GM12874 (cell line): ENCODE measurements at regions not wholly inside any gene's neighbourhood (a gene's known extent, or its start where the extent isn't known, plus 50 kb on each side); places are given as distances from the start of the nearest gene placed in this dataset.

Source experiments
- TF ChIP-seq, protein P1 (sequence below): IDR thresholded peaks from 2 replicates; pipeline ENCODE4 v1.5.1; 2011; ENCODE audit warnings: low read depth, mild to moderate bottlenecking, control low read depth, low read length, moderate library complexity; ENCODE audit not compliant: insufficient read depth

DNA sequence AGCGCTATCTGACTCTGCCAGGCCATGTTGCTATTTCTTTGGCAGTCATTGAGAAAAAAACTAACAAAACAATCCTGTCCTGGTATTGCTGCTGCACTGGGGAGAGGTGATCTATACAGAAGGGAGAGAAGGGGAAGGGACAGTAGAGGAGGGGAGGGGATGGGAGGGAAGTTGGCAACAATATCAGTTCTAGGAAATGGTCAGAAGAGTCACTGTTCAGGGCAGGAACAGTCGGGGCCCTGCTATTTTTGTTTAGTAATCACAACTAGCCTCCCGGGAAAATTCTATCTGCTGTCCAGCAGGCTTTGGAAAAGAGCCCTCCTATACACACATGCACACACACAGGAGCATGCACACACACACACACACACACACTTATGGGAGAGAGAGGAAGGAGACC, 142.3 kb upstream of the CARMIL1 start:
- TF ChIP-seq, protein P1, sequence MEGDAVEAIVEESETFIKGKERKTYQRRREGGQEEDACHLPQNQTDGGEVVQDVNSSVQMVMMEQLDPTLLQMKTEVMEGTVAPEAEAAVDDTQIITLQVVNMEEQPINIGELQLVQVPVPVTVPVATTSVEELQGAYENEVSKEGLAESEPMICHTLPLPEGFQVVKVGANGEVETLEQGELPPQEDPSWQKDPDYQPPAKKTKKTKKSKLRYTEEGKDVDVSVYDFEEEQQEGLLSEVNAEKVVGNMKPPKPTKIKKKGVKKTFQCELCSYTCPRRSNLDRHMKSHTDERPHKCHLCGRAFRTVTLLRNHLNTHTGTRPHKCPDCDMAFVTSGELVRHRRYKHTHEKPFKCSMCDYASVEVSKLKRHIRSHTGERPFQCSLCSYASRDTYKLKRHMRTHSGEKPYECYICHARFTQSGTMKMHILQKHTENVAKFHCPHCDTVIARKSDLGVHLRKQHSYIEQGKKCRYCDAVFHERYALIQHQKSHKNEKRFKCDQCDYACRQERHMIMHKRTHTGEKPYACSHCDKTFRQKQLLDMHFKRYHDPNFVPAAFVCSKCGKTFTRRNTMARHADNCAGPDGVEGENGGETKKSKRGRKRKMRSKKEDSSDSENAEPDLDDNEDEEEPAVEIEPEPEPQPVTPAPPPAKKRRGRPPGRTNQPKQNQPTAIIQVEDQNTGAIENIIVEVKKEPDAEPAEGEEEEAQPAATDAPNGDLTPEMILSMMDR, result no peak

DNA sequence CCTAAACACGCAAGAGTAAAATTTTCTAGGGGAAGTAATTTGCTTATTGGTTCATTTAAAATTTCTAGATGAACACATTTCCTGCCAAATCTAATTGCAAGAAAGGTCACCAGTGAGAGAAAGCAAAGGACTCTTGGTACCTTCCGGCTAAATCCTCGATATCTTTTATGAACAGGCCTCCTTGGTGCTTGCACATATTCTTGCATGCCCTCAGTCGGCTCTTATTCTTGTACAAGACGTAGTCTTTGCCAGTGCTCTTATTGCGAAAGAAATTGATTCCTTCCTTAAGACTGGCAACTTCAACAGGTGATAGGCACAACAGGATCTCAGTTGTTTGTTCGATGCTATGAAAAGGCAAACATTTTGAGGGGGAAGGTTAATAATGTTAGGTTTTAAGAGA, 141.7 kb upstream of the CARMIL1 start:
- TF ChIP-seq, protein P1, result no peak

DNA sequence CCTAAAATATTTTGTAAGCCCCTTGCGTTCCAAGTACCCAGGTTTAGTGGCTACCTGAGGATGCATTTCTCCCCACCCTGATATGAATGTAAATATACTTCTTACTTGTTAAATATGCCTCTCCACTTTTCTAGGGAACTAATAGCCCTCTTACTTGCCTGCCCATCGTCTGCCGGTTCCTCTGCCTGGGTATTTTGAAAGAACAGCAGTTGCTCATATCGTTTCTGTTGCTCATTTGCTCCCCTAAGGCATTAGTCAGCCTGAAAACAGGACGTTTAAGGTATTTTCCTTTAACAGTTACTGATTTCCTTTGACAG, 141.3 kb upstream of the CARMIL1 start:
- TF ChIP-seq, protein P1, result no peak

DNA sequence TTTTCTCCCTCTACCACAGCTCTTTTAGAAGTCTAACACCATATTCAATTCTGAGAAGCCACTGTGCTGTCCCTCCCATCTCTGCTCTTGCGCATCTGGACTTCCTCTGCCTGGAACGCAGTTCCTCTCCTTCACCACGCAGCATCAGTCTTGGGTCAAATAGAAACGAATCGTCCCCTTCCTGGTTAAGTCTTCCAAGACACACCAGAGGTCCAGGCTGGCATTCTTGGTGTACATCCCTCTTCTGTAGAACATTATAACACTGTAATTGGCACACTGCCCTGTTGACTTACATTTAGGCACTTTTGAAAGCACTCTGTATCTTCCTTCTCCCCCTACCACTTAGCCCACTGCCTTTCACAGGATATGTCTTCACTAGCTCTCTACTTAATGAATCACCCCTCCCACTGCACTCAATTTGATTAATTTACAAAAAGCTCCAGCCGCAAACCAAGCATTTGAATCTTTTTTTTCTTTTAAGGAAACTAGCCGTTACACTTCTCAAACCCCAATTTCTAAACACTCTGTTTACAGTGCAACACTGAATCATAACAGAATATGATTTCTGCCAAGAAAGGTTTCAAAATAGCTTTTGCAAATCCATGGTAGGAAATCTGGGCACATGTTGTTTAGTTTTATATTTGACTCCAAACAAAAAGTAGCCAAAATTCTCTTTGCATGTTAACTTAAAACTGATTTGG, 140.8 kb upstream of the CARMIL1 start:
- TF ChIP-seq, protein P1, result no peak

DNA sequence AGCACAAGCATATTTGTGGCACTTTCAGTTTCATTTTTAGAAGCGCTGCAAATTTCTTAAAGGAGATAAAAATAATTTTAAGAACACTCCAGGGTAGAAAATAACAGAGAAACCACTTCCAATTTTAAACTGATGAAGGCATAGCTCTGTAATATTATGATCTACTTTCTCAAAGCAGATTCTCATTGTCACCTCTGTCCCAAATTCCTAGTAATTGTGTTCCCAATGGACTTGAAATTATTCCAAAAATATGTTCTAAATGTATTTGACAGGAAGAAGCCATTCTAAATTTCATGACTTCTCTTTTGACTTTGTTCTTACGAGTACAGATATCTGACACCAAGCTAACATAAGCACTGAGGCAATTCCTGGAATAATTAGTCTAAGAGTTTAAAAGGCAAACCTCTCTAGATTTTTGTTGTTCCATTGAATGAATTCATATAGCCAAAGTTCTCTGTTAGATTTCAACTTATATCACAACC, 140.2 kb upstream of the CARMIL1 start:
- TF ChIP-seq, protein P1, result no peak

DNA sequence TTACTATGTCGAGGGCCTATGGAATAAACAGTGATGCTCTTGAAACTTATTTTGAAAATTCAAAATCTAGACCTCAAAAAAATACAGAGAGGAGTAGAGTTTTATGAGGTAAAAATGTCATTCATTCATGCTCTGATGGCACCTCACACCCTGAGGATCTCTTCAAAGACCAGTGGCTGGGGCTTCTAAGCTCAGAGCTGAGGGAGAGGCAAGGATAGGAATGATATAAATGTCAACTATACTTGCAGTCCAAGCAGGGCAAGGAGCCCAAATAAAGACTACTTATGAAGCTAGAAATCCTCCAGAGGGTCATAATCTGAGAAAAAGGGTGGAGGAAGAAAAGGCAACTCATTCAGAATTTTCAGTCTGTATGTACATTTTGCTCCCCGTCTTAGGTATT, 136.7 kb upstream of the CARMIL1 start:
- TF ChIP-seq, protein P1, result no peak

DNA sequence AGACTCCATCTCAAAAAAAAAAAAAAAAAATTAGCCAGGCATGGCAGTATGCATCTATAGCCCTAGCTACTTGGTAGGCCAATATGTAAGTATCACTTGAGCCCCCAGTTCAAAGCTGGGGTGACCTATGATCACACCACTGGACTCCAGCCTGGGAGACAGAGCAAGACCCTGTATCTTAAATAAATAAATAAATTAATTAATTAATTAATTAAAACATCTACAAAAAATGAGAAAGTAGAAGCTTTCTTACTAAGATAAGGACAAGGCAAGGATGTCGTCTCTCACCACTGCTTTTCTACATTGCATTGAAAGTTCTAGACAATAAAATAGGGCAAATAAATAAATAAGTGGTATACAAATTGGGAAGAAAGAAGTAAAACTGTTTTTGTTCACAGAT, 134.3 kb upstream of the CARMIL1 start:
- TF ChIP-seq, protein P1, result no peak
